NCI-H69 (cell line): ENCODE measurements at regions not wholly inside any gene's neighbourhood (a gene's known extent, or its start where the extent isn't known, plus 50 kb on each side); places are given as distances from the start of the nearest gene placed in this dataset.

Source experiments
- DNase-seq: peaks from one replicate; lab custom pipeline; 2025; lab: John Stamatoyannopoulos, UW

- DNase-seq = peak; percentile 88
Measured at GRCh38 chr18:23387265-23387664, 65.8 kb upstream of the RIOK3 start.

- DNase-seq = no peak
Measured at GRCh38 chr18:23388357-23388756, 64.7 kb upstream of the RIOK3 start.

GRCh38 chr18:23391156-23391555 is 61.9 kb upstream of the RIOK3 start:
- DNase-seq = no peak

GRCh38 chr18:23397907-23398306 is 55.2 kb upstream of the RIOK3 start:
- no peak for DNase-seq

DNA sequence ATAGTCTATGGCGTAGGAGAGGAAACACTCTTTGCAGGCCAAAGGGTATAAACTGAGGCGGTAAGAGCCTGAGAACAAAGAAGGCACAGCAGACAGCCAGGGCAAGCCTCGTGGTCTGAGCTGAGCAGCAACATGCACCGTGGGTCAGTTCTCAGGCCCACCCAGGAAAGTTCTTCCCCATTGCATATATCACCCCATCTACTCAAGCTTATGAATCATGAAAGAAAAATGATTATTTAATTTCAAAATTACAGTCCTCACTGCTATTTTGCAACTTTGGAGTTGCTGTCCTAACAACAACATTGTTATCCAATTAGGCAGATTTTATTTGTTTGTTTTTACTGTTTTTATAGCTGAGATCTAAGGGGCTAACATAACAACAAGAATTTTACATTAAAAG is 54.7 kb upstream of the RIOK3 start:
- DNase-seq = no peak

DNA sequence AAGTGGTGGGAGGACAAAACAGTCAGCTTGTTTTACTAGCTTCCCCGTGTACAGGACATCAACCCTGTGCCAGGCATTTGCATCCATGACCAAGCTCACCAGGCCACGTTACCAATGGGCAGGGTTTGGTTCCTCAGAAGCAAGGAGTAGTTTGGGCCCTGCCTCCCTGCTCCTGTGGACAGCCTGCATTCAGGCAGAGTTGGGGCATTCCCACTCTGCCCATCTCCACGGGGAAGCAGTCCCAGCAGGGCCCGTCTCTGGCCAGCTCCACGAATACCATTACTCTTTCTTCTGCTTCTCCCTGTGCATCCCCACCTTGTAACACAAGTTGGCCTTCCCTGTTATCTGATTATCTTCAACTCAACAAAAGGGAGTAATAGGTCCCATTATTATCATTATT is 54.0 kb upstream of the RIOK3 start:
- no peak for DNase-seq

DNA sequence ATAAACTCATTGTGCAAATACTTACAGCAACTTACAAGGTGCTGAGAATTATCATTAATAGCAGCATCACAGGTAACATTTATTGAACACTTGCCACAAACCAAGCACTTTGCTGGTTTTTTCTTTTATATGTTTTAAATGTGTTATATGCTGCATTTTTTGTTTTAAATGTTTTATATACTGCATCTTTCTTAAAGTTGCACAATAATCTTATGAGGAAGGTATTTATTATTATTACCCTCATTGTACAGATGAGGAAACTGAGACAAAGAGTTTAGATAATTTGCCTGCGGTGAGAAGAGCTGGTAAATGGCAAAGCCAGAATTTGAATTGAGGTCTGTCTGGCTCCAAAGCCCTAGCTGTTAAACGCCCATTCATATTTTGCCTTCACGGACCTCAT is 52.2 kb upstream of the RIOK3 start:
- no peak for DNase-seq

DNA sequence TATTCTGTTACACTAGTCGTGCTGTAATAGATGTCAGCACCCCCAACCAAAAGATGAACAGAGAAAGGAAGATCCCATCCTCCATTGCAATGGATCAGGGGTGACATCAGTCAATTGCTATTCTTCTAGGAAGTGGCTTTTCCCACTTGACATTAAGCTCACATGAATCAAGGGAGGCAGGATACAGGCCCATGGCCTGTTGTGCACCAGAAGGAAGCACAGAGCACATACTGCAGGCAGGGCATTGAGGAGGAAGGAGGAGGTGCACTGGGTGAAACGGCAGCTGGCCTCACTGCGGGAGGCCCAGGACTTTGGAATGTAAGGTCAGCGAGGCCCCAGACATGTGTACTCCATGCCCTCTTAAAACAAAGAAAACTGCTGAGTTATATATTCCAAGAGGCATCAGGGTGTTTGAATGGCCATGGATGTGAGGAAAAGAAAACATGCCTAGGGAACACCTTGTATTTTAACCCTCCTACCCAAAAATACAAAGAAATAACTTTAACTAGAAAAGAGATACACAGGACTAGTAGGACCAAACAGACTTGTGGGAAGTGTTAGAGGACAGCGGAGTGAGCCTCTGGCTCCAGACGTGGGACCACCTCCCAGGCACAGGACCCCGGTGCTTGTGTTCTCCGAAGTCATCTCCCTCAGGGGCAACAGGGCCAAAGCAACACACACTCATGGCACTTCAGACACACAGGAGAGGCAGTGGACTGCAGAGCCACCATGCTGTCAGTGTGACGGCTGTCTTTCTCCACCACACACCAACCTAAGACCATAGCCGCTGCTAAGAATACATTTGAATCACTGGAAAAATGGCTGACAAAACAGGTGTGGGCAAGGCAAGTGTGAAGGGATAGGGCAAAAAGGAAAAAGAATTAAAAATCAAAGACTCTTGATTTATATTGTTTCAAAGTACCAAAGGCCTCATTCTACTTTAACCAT is 51.4 kb upstream of the RIOK3 start:
- peak; percentile 98 for DNase-seq
